Fibroblast of the aortic adventitia (primary cell): ENCODE measurements at regions not wholly inside any gene's neighbourhood (a gene's known extent, or its start where the extent isn't known, plus 50 kb on each side); places are given as distances from the start of the nearest gene placed in this dataset.

Experiments used
- DNase-seq: peaks from one replicate; pipeline ENCODE4 v3.0.0-alpha.2; 2010; ENCODE audit warnings: low read depth
- H3K4me3 ChIP-seq: 2 replicates; pipeline ENCODE4 v1.5.1; 2011; ENCODE audit warnings: low read depth, mild to moderate bottlenecking, control low read depth, low read length, moderate library complexity
- TF ChIP-seq, protein P1 (sequence below): IDR thresholded peaks from 2 replicates; pipeline ENCODE4 v1.5.1; 2011; ENCODE audit warnings: mild to moderate bottlenecking, low read length, control low read depth, inconsistent platforms; ENCODE audit not compliant: insufficient read depth

DNA sequence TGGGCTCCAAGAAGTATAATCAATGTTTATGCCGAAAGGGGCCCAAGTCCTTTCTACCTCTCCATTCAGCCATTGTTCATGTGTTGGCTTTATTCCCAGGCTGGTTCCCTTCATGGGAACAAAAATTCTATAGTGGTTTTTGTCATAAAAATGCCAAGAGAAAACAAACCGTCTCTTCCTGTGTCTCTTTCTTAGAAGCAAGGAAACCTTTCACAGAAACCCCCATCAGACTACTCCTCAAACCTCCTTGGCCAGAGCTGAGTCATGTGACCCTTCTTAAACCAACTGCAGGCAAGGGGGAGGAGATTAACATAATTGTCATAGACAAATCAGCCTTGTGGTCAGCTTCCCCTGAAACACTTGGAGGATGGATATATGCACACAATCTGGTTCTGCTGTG lies 75.1 kb upstream of the TANK start:
- H3K4me3 ChIP-seq, result no peak overlapping the region
- peak; percentile 37 for DNase-seq

DNA sequence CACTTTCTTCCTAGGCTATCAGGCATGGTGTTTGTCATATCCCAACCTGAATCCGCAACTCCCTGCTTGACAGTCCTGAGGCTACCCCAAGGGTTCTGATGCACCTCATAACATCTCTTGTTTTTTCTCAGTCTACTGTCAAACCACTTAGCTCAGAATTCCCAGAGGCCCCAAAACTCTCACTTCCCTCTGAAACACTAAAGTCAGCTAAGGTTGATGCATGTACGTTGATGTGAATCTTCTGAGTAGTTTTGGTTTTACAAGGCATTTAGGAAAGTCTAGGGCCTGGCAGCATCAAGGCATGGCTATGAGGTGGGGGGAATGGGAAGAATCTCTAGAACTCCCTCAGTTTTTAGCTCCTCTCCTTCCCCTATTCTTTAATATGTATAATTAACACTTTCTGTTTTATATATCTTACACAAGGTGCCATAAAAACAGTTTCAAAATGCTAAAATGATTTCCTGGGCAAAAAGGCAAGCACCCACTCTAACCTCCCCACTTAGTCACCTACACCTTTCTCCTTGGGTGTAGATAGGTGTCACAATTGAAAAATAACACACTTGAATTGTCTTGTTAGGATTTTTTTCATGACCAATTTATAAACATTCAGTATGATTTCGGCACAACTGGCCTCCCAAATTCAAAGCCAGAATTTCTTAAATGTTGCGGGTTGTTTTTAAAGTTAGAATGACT lies 71.4 kb upstream of the TANK start:
- DNase-seq, result no peak
- TF ChIP-seq, protein P1, sequence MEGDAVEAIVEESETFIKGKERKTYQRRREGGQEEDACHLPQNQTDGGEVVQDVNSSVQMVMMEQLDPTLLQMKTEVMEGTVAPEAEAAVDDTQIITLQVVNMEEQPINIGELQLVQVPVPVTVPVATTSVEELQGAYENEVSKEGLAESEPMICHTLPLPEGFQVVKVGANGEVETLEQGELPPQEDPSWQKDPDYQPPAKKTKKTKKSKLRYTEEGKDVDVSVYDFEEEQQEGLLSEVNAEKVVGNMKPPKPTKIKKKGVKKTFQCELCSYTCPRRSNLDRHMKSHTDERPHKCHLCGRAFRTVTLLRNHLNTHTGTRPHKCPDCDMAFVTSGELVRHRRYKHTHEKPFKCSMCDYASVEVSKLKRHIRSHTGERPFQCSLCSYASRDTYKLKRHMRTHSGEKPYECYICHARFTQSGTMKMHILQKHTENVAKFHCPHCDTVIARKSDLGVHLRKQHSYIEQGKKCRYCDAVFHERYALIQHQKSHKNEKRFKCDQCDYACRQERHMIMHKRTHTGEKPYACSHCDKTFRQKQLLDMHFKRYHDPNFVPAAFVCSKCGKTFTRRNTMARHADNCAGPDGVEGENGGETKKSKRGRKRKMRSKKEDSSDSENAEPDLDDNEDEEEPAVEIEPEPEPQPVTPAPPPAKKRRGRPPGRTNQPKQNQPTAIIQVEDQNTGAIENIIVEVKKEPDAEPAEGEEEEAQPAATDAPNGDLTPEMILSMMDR, result no peak
- H3K4me3 ChIP-seq, result no peak overlapping the region

More for the DNA sequence above, 75.1 kb upstream of the TANK start:
- TF ChIP-seq, protein P1, result no peak

- H3K4me3 ChIP-seq, result no peak overlapping the region
- peak; percentile 16 for DNase-seq
- TF ChIP-seq, protein P1, result no peak
Measured at GRCh38 chr2:161090411-161090810, 69.8 kb upstream of the TANK start.

- no peak overlapping the region for H3K4me3 ChIP-seq
- no peak for DNase-seq
- TF ChIP-seq, protein P1, result no peak
Measured at GRCh38 chr2:161095314-161095713, 64.9 kb upstream of the TANK start.

GRCh38 chr2:161096336-161096735 lies 63.9 kb upstream of the TANK start:
- H3K4me3 ChIP-seq, result no peak overlapping the region
- peak; percentile 79 for DNase-seq
- TF ChIP-seq, protein P1, result no peak

DNA sequence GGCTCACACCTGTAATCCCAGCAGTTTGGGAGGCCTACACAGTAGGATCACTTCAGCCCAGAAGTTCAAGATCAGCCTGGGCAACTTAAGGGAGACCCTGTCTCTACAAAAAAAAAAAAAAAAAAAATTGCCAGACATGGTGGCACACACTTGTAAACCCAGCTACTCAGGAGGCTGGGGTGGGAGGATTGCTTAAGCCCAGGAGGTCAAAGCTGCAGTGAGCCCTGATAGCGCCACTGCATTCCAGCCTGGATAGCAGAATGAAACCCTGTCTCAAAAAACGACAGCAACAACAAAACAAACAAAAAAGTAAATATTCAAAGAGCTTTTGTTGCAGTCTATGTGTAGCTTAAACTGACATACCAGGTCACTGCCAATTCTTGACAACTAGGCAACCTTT lies 63.1 kb upstream of the TANK start:
- H3K4me3 ChIP-seq, result no peak overlapping the region
- DNase-seq, result no peak
- TF ChIP-seq, protein P1, result no peak
